H9 (cell line): ENCODE measurements at regions not wholly inside any gene's neighbourhood (a gene's known extent, or its start where the extent isn't known, plus 50 kb on each side); places are given as distances from the start of the nearest gene placed in this dataset.

Experiments used
- DNase-seq: peaks from one replicate; pipeline ENCODE4 v3.0.0-alpha.2; 2017
- H2AFZ ChIP-seq: one replicate; pipeline ENCODE4 v1.6.1; 2013; ENCODE audit warnings: mild to moderate bottlenecking, low read length, control low read depth, moderate library complexity
- H2AK5ac ChIP-seq: 2 replicates; pipeline ENCODE4 v1.6.1; 2013; ENCODE audit warnings: low read length, control low read depth, mixed read lengths; ENCODE audit not compliant: insufficient read length
- H2BK120ac ChIP-seq: one replicate; pipeline ENCODE4 v1.6.1; 2013; ENCODE audit warnings: low read depth, mild to moderate bottlenecking, low read length, control low read depth, inconsistent platforms; ENCODE audit not compliant: poor library complexity, severe bottlenecking
- H2BK12ac ChIP-seq: 2 replicates; pipeline ENCODE4 v1.6.1; 2013; ENCODE audit warnings: low read length, control low read depth, mixed read lengths, low read depth; ENCODE audit not compliant: insufficient read length
- H2BK15ac ChIP-seq: 2 replicates; pipeline ENCODE4 v1.6.1; 2013; ENCODE audit warnings: low read depth, low read length, control low read depth
- H2BK20ac ChIP-seq: one replicate; pipeline ENCODE4 v1.6.1; 2013; ENCODE audit warnings: low read depth, mild to moderate bottlenecking, low read length, control low read depth, inconsistent platforms; ENCODE audit not compliant: poor library complexity, severe bottlenecking
- H2BK5ac ChIP-seq: 2 replicates; pipeline ENCODE4 v1.6.1; 2013; ENCODE audit warnings: low read length, control low read depth, mixed read lengths; ENCODE audit not compliant: insufficient read length
- H3K14ac ChIP-seq: 2 replicates; pipeline ENCODE4 v1.6.1; 2013; ENCODE audit warnings: low read length, control low read depth; ENCODE audit not compliant: insufficient read depth
- H3K18ac ChIP-seq: 2 replicates; pipeline ENCODE4 v1.6.1; 2013; ENCODE audit warnings: low read depth, mild to moderate bottlenecking, mixed read lengths, low read length, control low read depth; ENCODE audit not compliant: insufficient read length
- H3K23ac ChIP-seq: 2 replicates; pipeline ENCODE4 v1.6.1; 2013; ENCODE audit warnings: low read length, control low read depth, mixed read lengths, low read depth; ENCODE audit not compliant: insufficient read length
- H3K23me2 ChIP-seq: 2 replicates; pipeline ENCODE4 v1.6.1; 2013; ENCODE audit warnings: low read depth, mild to moderate bottlenecking, mixed read lengths, low read length, control low read depth; ENCODE audit not compliant: insufficient read length, poor library complexity, severe bottlenecking
- H3K27ac ChIP-seq: 2 replicates; pipeline ENCODE4 v1.5.1; 2013; ENCODE audit warnings: low read length, control low read depth, mixed read lengths, low read depth; ENCODE audit not compliant: insufficient read length
- H3K27me3 ChIP-seq: 2 replicates; pipeline ENCODE4 v1.6.1; 2013; ENCODE audit warnings: low read length, control low read depth, inconsistent platforms; ENCODE audit not compliant: insufficient read depth
- H3K4ac ChIP-seq: 2 replicates; pipeline ENCODE4 v1.6.1; 2013; ENCODE audit warnings: low read depth, mild to moderate bottlenecking, control low read depth, inconsistent platforms, low read length, moderate library complexity
- H3K4me1 ChIP-seq: 2 replicates; pipeline ENCODE4 v1.6.1; 2013; ENCODE audit warnings: low read length, control low read depth, inconsistent platforms; ENCODE audit not compliant: insufficient read depth
- H3K4me2 ChIP-seq: 2 replicates; pipeline ENCODE4 v1.6.1; 2013; ENCODE audit warnings: low read length, control low read depth, mixed read lengths; ENCODE audit not compliant: insufficient read length, insufficient read depth
- H3K56ac ChIP-seq: 2 replicates; pipeline ENCODE4 v1.6.1; 2013; ENCODE audit warnings: low read depth, mild to moderate bottlenecking, mixed read lengths, low read length, control low read depth; ENCODE audit not compliant: insufficient read length
- H3K79me1 ChIP-seq: 2 replicates; pipeline ENCODE4 v1.6.1; 2013; ENCODE audit warnings: low read depth, mild to moderate bottlenecking, moderate library complexity, low read length, control low read depth, inconsistent platforms; ENCODE audit not compliant: insufficient read depth, poor library complexity, severe bottlenecking
- H3K79me2 ChIP-seq: 2 replicates; pipeline ENCODE4 v1.6.1; 2013; ENCODE audit warnings: low read length, control low read depth, inconsistent platforms; ENCODE audit not compliant: insufficient read depth
- H3K9ac ChIP-seq: 2 replicates; pipeline ENCODE4 v1.6.1; 2013; ENCODE audit warnings: low read length, control low read depth, mixed read lengths; ENCODE audit not compliant: insufficient read length; ENCODE audit errors: extremely low read depth
- H3K9me3 ChIP-seq: one replicate; pipeline ENCODE4 v1.6.1; 2013; ENCODE audit warnings: low read depth, low read length, inconsistent platforms; ENCODE audit not compliant: control insufficient read depth
- H3T11ph ChIP-seq: one replicate; pipeline ENCODE4 v1.6.1; 2013; ENCODE audit warnings: mild to moderate bottlenecking, low read length, control low read depth, inconsistent platforms
- H4K20me1 ChIP-seq: one replicate; pipeline ENCODE4 v1.6.1; 2013; ENCODE audit not compliant: control insufficient read depth, insufficient read length, insufficient read depth
- H4K5ac ChIP-seq: 2 replicates; pipeline ENCODE4 v1.6.1; 2013; ENCODE audit warnings: low read depth, mild to moderate bottlenecking, mixed read lengths, low read length, control low read depth; ENCODE audit not compliant: insufficient read length
- H4K8ac ChIP-seq: replicated peaks from 2 replicates; pipeline ENCODE4 v1.6.1; 2013; ENCODE audit warnings: low read length, control low read depth, mixed read lengths, low read depth; ENCODE audit not compliant: insufficient read length
- H4K91ac ChIP-seq: 2 replicates; pipeline ENCODE4 v1.6.1; 2013; ENCODE audit warnings: low read depth, mild to moderate bottlenecking, moderate library complexity, mixed read lengths, low read length, control low read depth; ENCODE audit not compliant: insufficient read length
- H3K27ac Mint-ChIP-seq, 3 experiments: 2 replicates in 2 of 3; 3 replicates in 1 of 3; pipeline ENCODE4 v1.8.0; 2020 to 2021; ENCODE audit warnings: mixed read lengths in 3 of 3, mild to moderate bottlenecking in 1 of 3, moderate library complexity in 1 of 3
- H3K27me3 Mint-ChIP-seq: 2 replicates; pipeline ENCODE4 v1.8.0; 2021; ENCODE audit warnings: low read depth, mild to moderate bottlenecking, moderate library complexity, mixed read lengths
- H3K36me3 Mint-ChIP-seq, 3 experiments: 2 replicates in 2 of 3; 3 replicates in 1 of 3; pipeline ENCODE4 v1.8.0; 2020 to 2021; ENCODE audit warnings: low read depth in 3 of 3, mixed read lengths in 3 of 3; ENCODE audit not compliant: insufficient read depth in 1 of 3
- H3K4me1 Mint-ChIP-seq, 2 experiments: 2 replicates each; pipeline ENCODE4 v1.8.0; 2020; ENCODE audit warnings: mixed read lengths in 2 of 2
- H3K4me3 Mint-ChIP-seq, 2 experiments: 2 replicates in 1 of 2; 3 replicates in 1 of 2; pipeline ENCODE4 v1.8.0; 2020 to 2021; ENCODE audit warnings: mild to moderate bottlenecking in 2 of 2, mixed read lengths in 2 of 2, moderate library complexity in 1 of 2
- H3K9me3 Mint-ChIP-seq, 2 experiments: 2 replicates in 1 of 2; 3 replicates in 1 of 2; pipeline ENCODE4 v1.8.0; 2020; ENCODE audit warnings: mild to moderate bottlenecking in 2 of 2, mixed read lengths in 2 of 2, moderate library complexity in 1 of 2
- WGBS: extraction: QIAGEN DNeasy Blood & Tissue Kit; methylation state at CpG from one replicate; pipeline ENCODE4 v1.1.7; 2013; ENCODE audit warnings: missing lambda C conversion rate, low lambda C conversion rate, mixed read lengths; ENCODE audit not compliant: insufficient read length; ENCODE audit errors: extremely low coverage; 5-methylcytosine and 5-hydroxymethylcytosine counted together
- TF ChIP-seq, protein P1 (sequence below): fragments of 200-600 bp; sonication (generic); conservative IDR thresholded peaks from 3 replicates; pipeline ENCODE4 v1.8.0; 2021; ENCODE audit warnings: antibody characterized with exemption, mild to moderate bottlenecking

GRCh38 chr2:188204824-188205223, 86.8 kb upstream of the GULP1 start:
- H3K4me1 ChIP-seq: no peaks in the 10 kb centered on the region
- no peak overlapping the region for H2BK15ac ChIP-seq
- H3K9me3 ChIP-seq: no peaks in the 10 kb centered on the region
- H3K14ac ChIP-seq: no peak overlapping the region
- H3K79me2 ChIP-seq: no peaks in the 10 kb centered on the region
- no peak overlapping the region for H3K4me3 Mint-ChIP-seq
- H3K4me1 Mint-ChIP-seq: peaks cover 0 to 7% of the 10 kb centered on the region in 2 experiments; a peak in 2 of 4 replicates
- DNase-seq: no peak
- H3K27ac Mint-ChIP-seq: no peak overlapping the region
- no peak overlapping the region for H4K5ac ChIP-seq
- TF ChIP-seq, protein P1, sequence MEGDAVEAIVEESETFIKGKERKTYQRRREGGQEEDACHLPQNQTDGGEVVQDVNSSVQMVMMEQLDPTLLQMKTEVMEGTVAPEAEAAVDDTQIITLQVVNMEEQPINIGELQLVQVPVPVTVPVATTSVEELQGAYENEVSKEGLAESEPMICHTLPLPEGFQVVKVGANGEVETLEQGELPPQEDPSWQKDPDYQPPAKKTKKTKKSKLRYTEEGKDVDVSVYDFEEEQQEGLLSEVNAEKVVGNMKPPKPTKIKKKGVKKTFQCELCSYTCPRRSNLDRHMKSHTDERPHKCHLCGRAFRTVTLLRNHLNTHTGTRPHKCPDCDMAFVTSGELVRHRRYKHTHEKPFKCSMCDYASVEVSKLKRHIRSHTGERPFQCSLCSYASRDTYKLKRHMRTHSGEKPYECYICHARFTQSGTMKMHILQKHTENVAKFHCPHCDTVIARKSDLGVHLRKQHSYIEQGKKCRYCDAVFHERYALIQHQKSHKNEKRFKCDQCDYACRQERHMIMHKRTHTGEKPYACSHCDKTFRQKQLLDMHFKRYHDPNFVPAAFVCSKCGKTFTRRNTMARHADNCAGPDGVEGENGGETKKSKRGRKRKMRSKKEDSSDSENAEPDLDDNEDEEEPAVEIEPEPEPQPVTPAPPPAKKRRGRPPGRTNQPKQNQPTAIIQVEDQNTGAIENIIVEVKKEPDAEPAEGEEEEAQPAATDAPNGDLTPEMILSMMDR: peak; percentile 37; the same call in 2 of the 3 replicates
- no peak overlapping the region for H3K56ac ChIP-seq
- H3K36me3 Mint-ChIP-seq: no peaks in the 10 kb centered on the region
- H2BK12ac ChIP-seq: no peak overlapping the region
- no peak overlapping the region for H3K27ac ChIP-seq
- no peak overlapping the region for H2AK5ac ChIP-seq
- H3K4ac ChIP-seq: no peak overlapping the region
- H2BK20ac ChIP-seq: no peak overlapping the region
- no peaks in the 10 kb centered on the region for H3K79me1 ChIP-seq
- H4K91ac ChIP-seq: no peak overlapping the region
- no peak overlapping the region for H2AFZ ChIP-seq
- no peak overlapping the region for H3K18ac ChIP-seq
- H3T11ph ChIP-seq: no peak overlapping the region
- no peak overlapping the region for H3K9ac ChIP-seq
- H3K27me3 Mint-ChIP-seq: no peaks in the 10 kb centered on the region
- no peak overlapping the region for H2BK5ac ChIP-seq
- no CpG with 5 or more reads among the region's 1 CpG for WGBS
- no peaks in the 10 kb centered on the region for H3K23me2 ChIP-seq
- no peak overlapping the region for H2BK120ac ChIP-seq
- no peak overlapping the region for H3K23ac ChIP-seq
- H4K8ac ChIP-seq: no peak overlapping the region
- no peak overlapping the region for H3K4me2 ChIP-seq
- no peaks in the 10 kb centered on the region for H3K27me3 ChIP-seq
- no peaks in the 10 kb centered on the region for H4K20me1 ChIP-seq
- no peaks in the 10 kb centered on the region for H3K9me3 Mint-ChIP-seq
